OCI-LY7 (cell line): ENCODE measurements at regions not wholly inside any gene's neighbourhood (a gene's known extent, or its start where the extent isn't known, plus 50 kb on each side); places are given as distances from the start of the nearest gene placed in this dataset.

Experiments used
- BruUV-seq: library from RNA; stranded (reverse); fragments of 400-500 nt; replicated peaks from 2 replicates; lab custom pipeline; 2021; lab: Mats Ljungman, UMichigan
- CTCF ChIA-PET: fragments of 300-600 bp; sonication (Branson Sonifier 250); formaldehyde crosslinking; loops from one replicate; lab custom pipeline; 2022; ENCODE audit warnings: antibody characterized with exemption; ENCODE audit not compliant: unreplicated experiment; lab: Charles Lee
- POLR2A ChIA-PET: fragments of 300-600 bp; sonication (Branson Sonifier 250); formaldehyde crosslinking; loops from one replicate; lab custom pipeline; 2022; ENCODE audit warnings: antibody characterized with exemption; lab: Charles Lee
- DNase-seq: peaks from one replicate; pipeline ENCODE4 v3.0.0-alpha.2; 2015; ENCODE audit warnings: low spot score
- H2AFZ ChIP-seq: fragments of 200-600 bp; sonication (generic), shearing (Covaris generic); 2 replicates; pipeline ENCODE4 v1.6.1; 2014; ENCODE audit warnings: mild to moderate bottlenecking, antibody characterized with exemption, low read length, moderate library complexity
- H3K27ac ChIP-seq: fragments of 200-600 bp; sonication (generic); 2 replicates; pipeline ENCODE4 v1.5.1; 2014; ENCODE audit warnings: mixed run types, low read depth, mild to moderate bottlenecking, moderate library complexity, low read length, inconsistent platforms; ENCODE audit not compliant: poor library complexity, severe bottlenecking
- H3K36me3 ChIP-seq: fragments of 200-600 bp; sonication (generic); 2 replicates; pipeline ENCODE4 v1.6.1; 2014; ENCODE audit warnings: mild to moderate bottlenecking, antibody characterized with exemption, low read length, moderate library complexity, mixed read lengths; ENCODE audit not compliant: insufficient read depth
- H3K4me1 ChIP-seq: fragments of 200-600 bp; sonication (generic); 2 replicates; pipeline ENCODE4 v1.5.1; 2014; ENCODE audit warnings: mild to moderate bottlenecking, low read length; ENCODE audit not compliant: insufficient read depth, poor library complexity, severe bottlenecking
- H3K4me2 ChIP-seq: fragments of 200-600 bp; sonication (generic); 2 replicates; pipeline ENCODE4 v1.6.1; 2014; ENCODE audit warnings: mild to moderate bottlenecking, low read length
- H3K4me3 ChIP-seq: fragments of 200-600 bp; sonication (generic); 2 replicates; pipeline ENCODE4 v1.5.1; 2014; ENCODE audit warnings: mild to moderate bottlenecking, low read depth, low read length; ENCODE audit not compliant: poor library complexity, severe bottlenecking
- H3K79me2 ChIP-seq: fragments of 200-600 bp; sonication (generic); 2 replicates; pipeline ENCODE4 v1.6.1; 2016; ENCODE audit warnings: low read depth, mild to moderate bottlenecking, low read length, moderate library complexity, mixed read lengths; ENCODE audit not compliant: insufficient read depth
- H3K9me2 ChIP-seq: fragments of 200-600 bp; sonication (generic); 2 replicates; pipeline ENCODE4 v1.6.1; 2016; ENCODE audit warnings: mild to moderate bottlenecking, low read length, mixed read lengths; ENCODE audit not compliant: insufficient read depth
- H3K9me3 ChIP-seq: fragments of 200-600 bp; sonication (generic); 2 replicates; pipeline ENCODE4 v1.6.1; 2014; ENCODE audit warnings: mild to moderate bottlenecking, mixed run types, low read length, mixed read lengths
- H4K20me1 ChIP-seq: fragments of 200-600 bp; sonication (generic); 2 replicates; pipeline ENCODE4 v1.6.1; 2014; ENCODE audit warnings: mild to moderate bottlenecking, antibody characterized with exemption, low read length, moderate library complexity, mixed read lengths; ENCODE audit not compliant: insufficient read depth
- CTCF ChIP-seq: fragments of 200-600 bp; sonication (generic); conservative IDR thresholded peaks from 2 replicates; pipeline ENCODE4 v1.5.1; 2014; ENCODE audit warnings: mild to moderate bottlenecking, antibody characterized with exemption, low read length, moderate library complexity, mixed read lengths
- EZH2phosphoT487 ChIP-seq: fragments of 200-600 bp; sonication (generic); IDR thresholded peaks from 2 replicates; pipeline ENCODE4 v1.6.1; 2018; ENCODE audit warnings: low read depth, borderline replicate concordance, mild to moderate bottlenecking, mixed run types, antibody characterized with exemption, low read length, moderate library complexity, mixed read lengths
- intact Hi-C: fragments of 100-400 bp; cut with micrococcal nuclease; formaldehyde crosslinking; loops from one replicate; pipeline ENCODE4 v1.10.0; 2022; ENCODE audit not compliant: unreplicated experiment

- H3K4me1 ChIP-seq: no peaks in the 10 kb centered on the region
- TF ChIP-seq EZH2phosphoT487 (no peak), CTCF (no peak)
- ChIA-PET POLR2A (no interaction called here), CTCF (no interaction called here)
- intact Hi-C loops: no loop called here
- H3K4me2 ChIP-seq: no peak overlapping the region
- H2AFZ ChIP-seq: no peak overlapping the region
- H3K36me3 ChIP-seq: no peaks in the 10 kb centered on the region
- H3K4me3 ChIP-seq: no peak overlapping the region
- no peaks in the 10 kb centered on the region for H3K79me2 ChIP-seq
- no peaks in the 10 kb centered on the region for H3K9me2 ChIP-seq
- DNase-seq: no peak
- H3K27ac ChIP-seq: no peak overlapping the region
- no peaks in the 10 kb centered on the region for H3K9me3 ChIP-seq
- no TSS peak for BruUV-seq
- no peaks in the 10 kb centered on the region for H4K20me1 ChIP-seq
Measured at GRCh38 chr9:118751848-118752223, 617.4 kb downstream of the BRINP1 start.

- H3K27ac ChIP-seq: no peak overlapping the region
- H3K79me2 ChIP-seq: no peaks in the 10 kb centered on the region
- no TSS peak for BruUV-seq
- H2AFZ ChIP-seq: no peak overlapping the region
- no peak overlapping the region for H3K4me2 ChIP-seq
- TF ChIP-seq EZH2phosphoT487 (no peak), CTCF (no peak)
- no peak for DNase-seq
- no peaks in the 10 kb centered on the region for H3K9me3 ChIP-seq
- no peaks in the 10 kb centered on the region for H4K20me1 ChIP-seq
- H3K4me3 ChIP-seq: no peak overlapping the region
- intact Hi-C loops: no loop called here
- no peaks in the 10 kb centered on the region for H3K4me1 ChIP-seq
- ChIA-PET POLR2A (no interaction called here), CTCF (no interaction called here)
- no peaks in the 10 kb centered on the region for H3K36me3 ChIP-seq
- no peaks in the 10 kb centered on the region for H3K9me2 ChIP-seq
Measured at GRCh38 chr9:118761016-118761790, 608.0 kb downstream of the BRINP1 start.

- no peaks in the 10 kb centered on the region for H3K79me2 ChIP-seq
- no peaks in the 10 kb centered on the region for H3K36me3 ChIP-seq
- no peak for TF ChIP-seq EZH2phosphoT487
- no peak for TF ChIP-seq CTCF
- intact Hi-C loops: no loop called here
- no peaks in the 10 kb centered on the region for H3K9me3 ChIP-seq
- H3K27ac ChIP-seq: no peak overlapping the region
- no peaks in the 10 kb centered on the region for H4K20me1 ChIP-seq
- H3K9me2 ChIP-seq: no peaks in the 10 kb centered on the region
- H2AFZ ChIP-seq: no peak overlapping the region
- no peak overlapping the region for H3K4me2 ChIP-seq
- no peak for DNase-seq
- POLR2A ChIA-PET: no interaction called here
- no peak overlapping the region for H3K4me3 ChIP-seq
- no peaks in the 10 kb centered on the region for H3K4me1 ChIP-seq
- CTCF ChIA-PET: no interaction called here
- BruUV-seq: no TSS peak
Measured at GRCh38 chr9:118767571-118767970, 601.7 kb downstream of the BRINP1 start.
